ENCODE measurements at regions not wholly inside any gene's neighbourhood (a gene's known extent, or its start where the extent isn't known, plus 50 kb on each side); places are given as distances from the start of the nearest gene placed in this dataset.

DNA sequence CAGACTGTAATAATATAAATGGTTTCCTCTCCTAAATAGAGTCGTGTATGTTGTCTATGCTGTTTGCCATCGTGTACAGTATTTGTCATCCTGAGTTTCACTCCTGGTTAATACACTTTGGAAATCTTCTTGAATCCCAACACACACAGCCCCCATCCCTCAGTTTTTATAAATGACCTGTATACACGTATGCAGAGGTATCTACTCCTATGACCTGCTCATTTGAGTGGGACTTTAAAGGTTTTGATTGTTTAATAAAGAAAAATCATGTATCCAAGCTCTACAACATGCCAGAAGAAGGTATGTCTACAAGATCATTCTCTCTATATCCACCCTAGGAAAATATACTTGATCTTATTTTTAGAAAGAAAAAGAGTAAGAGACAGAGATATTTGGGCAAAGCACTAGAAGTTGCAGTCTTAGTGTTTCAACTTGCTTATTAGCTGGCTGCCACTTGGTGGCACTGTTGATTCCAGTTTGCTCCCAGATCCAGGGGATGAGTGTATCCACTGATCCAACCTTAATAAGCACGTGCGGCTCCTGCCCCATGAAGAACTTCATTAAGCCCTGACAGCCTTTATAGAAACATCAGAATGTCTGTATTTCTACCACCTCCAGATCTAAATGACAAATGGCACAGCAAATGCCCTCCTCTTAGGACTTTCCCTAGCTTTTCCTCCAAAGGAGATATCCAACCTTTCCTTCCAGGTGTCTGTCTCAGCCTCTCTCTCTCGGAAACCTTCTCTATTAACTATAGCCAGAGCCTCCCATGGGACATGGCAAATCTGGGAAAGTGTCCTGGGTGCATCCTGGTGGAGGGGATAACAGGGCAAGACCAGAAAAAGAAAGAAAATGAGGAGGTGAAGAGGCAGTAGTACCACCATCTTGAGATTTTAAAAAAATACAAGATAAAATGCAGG lies 181.6 kb upstream of the NEBL start:
- TF ChIP-seq, protein P1, sequence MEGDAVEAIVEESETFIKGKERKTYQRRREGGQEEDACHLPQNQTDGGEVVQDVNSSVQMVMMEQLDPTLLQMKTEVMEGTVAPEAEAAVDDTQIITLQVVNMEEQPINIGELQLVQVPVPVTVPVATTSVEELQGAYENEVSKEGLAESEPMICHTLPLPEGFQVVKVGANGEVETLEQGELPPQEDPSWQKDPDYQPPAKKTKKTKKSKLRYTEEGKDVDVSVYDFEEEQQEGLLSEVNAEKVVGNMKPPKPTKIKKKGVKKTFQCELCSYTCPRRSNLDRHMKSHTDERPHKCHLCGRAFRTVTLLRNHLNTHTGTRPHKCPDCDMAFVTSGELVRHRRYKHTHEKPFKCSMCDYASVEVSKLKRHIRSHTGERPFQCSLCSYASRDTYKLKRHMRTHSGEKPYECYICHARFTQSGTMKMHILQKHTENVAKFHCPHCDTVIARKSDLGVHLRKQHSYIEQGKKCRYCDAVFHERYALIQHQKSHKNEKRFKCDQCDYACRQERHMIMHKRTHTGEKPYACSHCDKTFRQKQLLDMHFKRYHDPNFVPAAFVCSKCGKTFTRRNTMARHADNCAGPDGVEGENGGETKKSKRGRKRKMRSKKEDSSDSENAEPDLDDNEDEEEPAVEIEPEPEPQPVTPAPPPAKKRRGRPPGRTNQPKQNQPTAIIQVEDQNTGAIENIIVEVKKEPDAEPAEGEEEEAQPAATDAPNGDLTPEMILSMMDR (IDR thresholded peaks at IDR 0.05), result peak; percentile 58 to 67 (median 67)
- TF ChIP-seq POLR2A (IDR thresholded peaks at IDR 0.05) (no peak), POLR2AphosphoS5 (IDR thresholded peaks at IDR 0.05) (no peak), EP300 (IDR thresholded peaks at IDR 0.05; ENCODE audit: low read depth) (no peak)
